HG02763 (cell line): ENCODE measurements at regions not wholly inside any gene's neighbourhood (a gene's known extent, or its start where the extent isn't known, plus 50 kb on each side); places are given as distances from the start of the nearest gene placed in this dataset.

Experiments
- ATAC-seq: cut with Tn5 transposase; IDR thresholded peaks from one replicate; pipeline ENCODE4 v1.9.1; 2021; ENCODE audit warnings: mild to moderate bottlenecking, moderate library complexity; ENCODE audit not compliant: unreplicated experiment

DNA sequence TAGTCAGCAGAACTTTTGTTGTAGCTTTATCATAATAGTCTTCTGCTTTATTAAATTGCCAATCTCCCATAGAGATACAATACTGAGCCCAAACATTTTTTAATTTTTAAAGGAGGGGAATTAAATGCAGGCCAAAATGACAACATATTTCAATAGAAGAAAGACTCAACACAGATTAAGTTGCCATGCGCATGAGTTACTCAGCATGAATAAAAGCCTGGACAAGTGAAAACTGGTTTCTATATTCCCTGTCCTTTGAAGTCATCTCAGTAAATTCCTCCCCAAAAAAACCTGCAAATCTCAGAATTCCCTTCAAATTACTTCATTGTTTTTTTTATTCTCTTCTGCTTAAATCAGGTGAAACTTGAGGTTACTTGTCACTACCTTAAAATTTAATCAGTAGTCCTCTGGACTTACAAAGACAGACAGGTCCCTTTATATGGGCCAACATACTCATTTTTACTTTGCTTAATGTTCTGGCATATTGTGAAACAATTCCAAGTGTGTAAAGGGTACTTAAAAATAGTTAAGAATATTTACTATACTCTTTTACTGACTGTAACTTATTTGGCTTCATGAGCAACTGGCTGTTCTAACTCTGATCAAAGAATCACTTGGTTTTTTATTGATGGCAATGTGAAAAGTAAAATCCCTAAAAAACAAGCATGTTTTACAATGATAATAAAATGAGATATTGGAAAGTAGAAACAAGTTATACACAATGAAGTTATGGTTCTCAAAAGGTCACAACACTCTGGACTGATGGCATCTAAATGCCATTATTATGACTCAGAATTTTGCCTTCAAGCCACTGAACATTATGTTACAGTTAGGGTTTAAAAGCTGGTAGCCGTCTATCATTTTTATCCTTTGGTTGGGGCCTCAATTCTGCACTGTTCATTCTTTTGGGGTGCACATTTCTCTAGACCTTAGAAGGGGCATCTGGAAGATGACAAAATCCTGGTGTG is 49.9 kb upstream of the COL21A1 start:
- ATAC-seq = no peak
